ENCODE measurements at regions not wholly inside any gene's neighbourhood (a gene's known extent, or its start where the extent isn't known, plus 50 kb on each side); places are given as distances from the start of the nearest gene placed in this dataset.

GRCh38 chr2:16413947-16414346 is 251.7 kb downstream of the CYRIA start:
- peaks cover 20% of the 10 kb centered on the region for H3K27me3 Mint-ChIP-seq (ENCODE audit: unreplicated experiment)
- TF ChIP-seq CTCF (IDR thresholded peaks at IDR 0.05; ENCODE audit: unreplicated experiment) = no peak
- no peak overlapping the region for H3K4me3 Mint-ChIP-seq (ENCODE audit: low read depth, unreplicated experiment)
- no peak overlapping the region for H3K27ac Mint-ChIP-seq (ENCODE audit: unreplicated experiment)
- CTCF ChIA-PET = no interaction called here
- H3K9me3 Mint-ChIP-seq (ENCODE audit: low read depth, unreplicated experiment) = peaks cover 10% of the 10 kb centered on the region
- no peaks in the 10 kb centered on the region for H3K36me3 Mint-ChIP-seq (ENCODE audit: insufficient read depth, unreplicated experiment)
- no peak for DNase-seq
- intact Hi-C loops (cut with micrococcal nuclease; ENCODE audit: unreplicated experiment) = no loop called here
- no TSS peak for BruUV-seq (replicated peaks)
- no peaks in the 10 kb centered on the region for H3K4me1 Mint-ChIP-seq (ENCODE audit: low read depth, unreplicated experiment)

GRCh38 chr2:16413285-16413684 is 252.3 kb downstream of the CYRIA start:
- Mint-ChIP-seq H3K4me1 (ENCODE audit: low read depth, unreplicated experiment) (no peaks in the 10 kb centered on the region), H3K36me3 (ENCODE audit: insufficient read depth, unreplicated experiment) (no peaks in the 10 kb centered on the region), H3K4me3 (ENCODE audit: low read depth, unreplicated experiment) (no peak overlapping the region), H3K9me3 (ENCODE audit: low read depth, unreplicated experiment) (peaks cover 10% of the 10 kb centered on the region), H3K27me3 (ENCODE audit: unreplicated experiment) (peaks cover 20% of the 10 kb centered on the region), H3K27ac (ENCODE audit: unreplicated experiment) (no peak overlapping the region)
- no TSS peak for BruUV-seq (replicated peaks)
- TF ChIP-seq CTCF (IDR thresholded peaks at IDR 0.05; ENCODE audit: unreplicated experiment) = no peak
- CTCF ChIA-PET = no interaction called here
- DNase-seq = no peak
- intact Hi-C loops (cut with micrococcal nuclease; ENCODE audit: unreplicated experiment) = no loop called here

GRCh38 chr2:16412321-16413030 is 253.2 kb downstream of the CYRIA start:
- H3K36me3 Mint-ChIP-seq (ENCODE audit: insufficient read depth, unreplicated experiment) = no peaks in the 10 kb centered on the region
- intact Hi-C loops (cut with micrococcal nuclease; ENCODE audit: unreplicated experiment) = no loop called here
- no peaks in the 10 kb centered on the region for H3K4me1 Mint-ChIP-seq (ENCODE audit: low read depth, unreplicated experiment)
- no peak for TF ChIP-seq CTCF (IDR thresholded peaks at IDR 0.05; ENCODE audit: unreplicated experiment)
- H3K9me3 Mint-ChIP-seq (ENCODE audit: low read depth, unreplicated experiment) = peaks cover 10% of the 10 kb centered on the region
- no peak overlapping the region for H3K27ac Mint-ChIP-seq (ENCODE audit: unreplicated experiment)
- CTCF ChIA-PET = no interaction called here
- no peak for DNase-seq
- peaks cover 20% of the 10 kb centered on the region for H3K27me3 Mint-ChIP-seq (ENCODE audit: unreplicated experiment)
- BruUV-seq (replicated peaks) = no TSS peak
- no peak overlapping the region for H3K4me3 Mint-ChIP-seq (ENCODE audit: low read depth, unreplicated experiment)

GRCh38 chr2:16411788-16412187 is 253.8 kb downstream of the CYRIA start:
- Mint-ChIP-seq H3K27ac (ENCODE audit: unreplicated experiment) (no peak overlapping the region), H3K9me3 (ENCODE audit: low read depth, unreplicated experiment) (peaks cover 10% of the 10 kb centered on the region), H3K4me1 (ENCODE audit: low read depth, unreplicated experiment) (no peaks in the 10 kb centered on the region), H3K36me3 (ENCODE audit: insufficient read depth, unreplicated experiment) (no peaks in the 10 kb centered on the region), H3K4me3 (ENCODE audit: low read depth, unreplicated experiment) (no peak overlapping the region), H3K27me3 (ENCODE audit: unreplicated experiment) (peaks cover 20% of the 10 kb centered on the region)
- TF ChIP-seq CTCF (IDR thresholded peaks at IDR 0.05; ENCODE audit: unreplicated experiment) = no peak
- DNase-seq = no peak
- CTCF ChIA-PET = no interaction called here
- intact Hi-C loops (cut with micrococcal nuclease; ENCODE audit: unreplicated experiment) = no loop called here
- BruUV-seq (replicated peaks) = no TSS peak

Measured in Calu3 (cell line).